Mucosa of rectum (tissue), 2 donors: ENCODE measurements at regions not wholly inside any gene's neighbourhood (a gene's known extent, or its start where the extent isn't known, plus 50 kb on each side); places are given as distances from the start of the nearest gene placed in this dataset.

ENCODE experiments used
- H3K27ac ChIP-seq, 2 donors: one replicate each; pipeline ENCODE4 v1.7.0; 2013; ENCODE audit warnings: inconsistent platforms in 2 of 2, low read depth in 2 of 2, low read length in 2 of 2
- H3K27me3 ChIP-seq, 2 donors: one replicate each; pipeline ENCODE4 v1.7.0; 2013; ENCODE audit warnings: low read length in 2 of 2; ENCODE audit not compliant: control insufficient read depth in 2 of 2, insufficient read depth in 2 of 2
- H3K36me3 ChIP-seq, 2 donors: one replicate each; pipeline ENCODE4 v1.7.0; 2013; ENCODE audit warnings: low read length in 2 of 2; ENCODE audit not compliant: control insufficient read depth in 2 of 2, insufficient read depth in 2 of 2
- H3K4me1 ChIP-seq, 2 donors: one replicate each; pipeline ENCODE4 v1.7.0; 2013; ENCODE audit warnings: low read length in 2 of 2, mild to moderate bottlenecking in 1 of 2; ENCODE audit not compliant: control insufficient read depth in 2 of 2, insufficient read depth in 2 of 2
- H3K4me3 ChIP-seq, 2 donors: one replicate each; pipeline ENCODE4 v1.7.0; 2013; ENCODE audit warnings: low read length in 2 of 2
- H3K9ac ChIP-seq, 2 donors: one replicate each; pipeline ENCODE4 v1.7.0; 2013; ENCODE audit warnings: low read length in 2 of 2, low read depth in 1 of 2, mild to moderate bottlenecking in 1 of 2
- H3K9me3 ChIP-seq, 2 donors: one replicate each; pipeline ENCODE4 v1.7.0; 2013; ENCODE audit warnings: low read length in 2 of 2; ENCODE audit not compliant: control insufficient read depth in 2 of 2
- donor health status: healthy.
- donor health status: Normal muscosa, but diverticular disease.

GRCh38 chr4:119872371-119873016 is 194.2 kb downstream of the MAD2L1 start:
- Histone ChIP-seq H3K27ac (no peak overlapping the region), H3K9me3 (no peaks in the 10 kb centered on the region), H3K4me1 (no peaks in the 10 kb centered on the region), H3K27me3 (no peaks in the 10 kb centered on the region), H3K36me3 (no peaks in the 10 kb centered on the region), H3K4me3 (no peak overlapping the region), H3K9ac (no peak overlapping the region)

- no peaks in the 10 kb centered on the region for H3K9me3 ChIP-seq
Observed at GRCh38 chr4:119870856-119871255, 195.8 kb downstream of the MAD2L1 start.

GRCh38 chr4:119865789-119866188 is 200.9 kb downstream of the MAD2L1 start:
- Histone ChIP-seq H3K36me3 (no peaks in the 10 kb centered on the region), H3K9ac (no peak overlapping the region), H3K9me3 (no peaks in the 10 kb centered on the region), H3K27me3 (no peaks in the 10 kb centered on the region), H3K4me3 (no peak overlapping the region), H3K27ac (no peak overlapping the region), H3K4me1 (no peaks in the 10 kb centered on the region)

More at GRCh38 chr4:119870856-119871255, 195.8 kb downstream of the MAD2L1 start:
- H3K9ac ChIP-seq = no peak overlapping the region
- no peak overlapping the region for H3K27ac ChIP-seq
- H3K4me3 ChIP-seq = no peak overlapping the region
- no peaks in the 10 kb centered on the region for H3K27me3 ChIP-seq
- H3K36me3 ChIP-seq = no peaks in the 10 kb centered on the region
- no peaks in the 10 kb centered on the region for H3K4me1 ChIP-seq

- no peaks in the 10 kb centered on the region for H3K9me3 ChIP-seq
- H3K36me3 ChIP-seq = no peaks in the 10 kb centered on the region
- no peak overlapping the region for H3K4me3 ChIP-seq
- H3K27me3 ChIP-seq = no peaks in the 10 kb centered on the region
- no peaks in the 10 kb centered on the region for H3K4me1 ChIP-seq
- H3K27ac ChIP-seq = no peak overlapping the region
- H3K9ac ChIP-seq = no peak overlapping the region
Observed at GRCh38 chr4:119865389-119865788, 201.3 kb downstream of the MAD2L1 start.

DNA sequence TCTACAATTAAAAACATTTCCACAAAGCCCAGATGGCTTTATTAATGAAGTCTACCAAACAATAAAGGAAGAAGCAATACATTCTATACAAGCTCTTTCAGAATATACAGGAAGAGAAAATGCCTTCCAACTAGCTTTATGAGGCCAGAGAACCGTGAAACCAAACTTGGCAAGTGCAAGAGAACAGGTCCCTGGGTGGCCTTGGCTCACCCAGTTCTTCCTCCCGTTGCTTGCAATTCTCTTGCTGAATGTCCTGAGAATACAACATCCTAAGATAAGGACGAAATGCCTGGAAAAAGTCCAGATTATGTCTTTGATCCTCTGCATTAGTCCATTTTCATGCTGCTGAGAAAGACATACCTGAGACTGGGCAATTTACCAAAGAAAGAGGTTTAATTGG is 204.9 kb downstream of the MAD2L1 start:
- no peaks in the 10 kb centered on the region for H3K27me3 ChIP-seq

GRCh38 chr4:119858176-119858575 is 208.5 kb downstream of the MAD2L1 start:
- H3K4me3 ChIP-seq = no peak overlapping the region
- no peak overlapping the region for H3K9ac ChIP-seq
- no peaks in the 10 kb centered on the region for H3K27me3 ChIP-seq
- H3K27ac ChIP-seq = no peak overlapping the region
- H3K36me3 ChIP-seq = no peaks in the 10 kb centered on the region
- no peaks in the 10 kb centered on the region for H3K9me3 ChIP-seq
- no peaks in the 10 kb centered on the region for H3K4me1 ChIP-seq

More for the DNA sequence above, 204.9 kb downstream of the MAD2L1 start:
- Histone ChIP-seq H3K36me3 (no peaks in the 10 kb centered on the region), H3K4me1 (no peaks in the 10 kb centered on the region), H3K4me3 (no peak overlapping the region), H3K27ac (no peak overlapping the region), H3K9ac (no peak overlapping the region), H3K9me3 (no peaks in the 10 kb centered on the region)

DNA sequence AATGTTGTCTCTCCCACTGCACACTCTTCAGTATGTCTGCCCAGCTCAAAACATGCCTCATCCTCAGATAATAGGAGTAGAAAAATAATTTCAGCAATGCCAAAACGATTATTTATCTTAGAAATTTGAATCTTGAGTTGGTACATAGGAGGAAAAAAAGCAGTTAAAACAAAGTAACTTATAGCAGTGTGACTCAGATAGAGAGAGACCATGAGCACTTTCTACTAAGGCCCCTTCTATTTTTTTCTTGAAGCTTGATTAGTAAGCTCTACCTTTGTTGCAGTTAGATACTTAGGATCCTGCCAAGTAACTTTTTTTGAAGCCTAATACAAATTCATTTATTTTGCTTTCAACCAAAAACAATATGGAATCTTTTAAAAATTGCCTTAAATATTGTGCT is 212.3 kb downstream of the MAD2L1 start:
- H3K36me3 ChIP-seq = no peaks in the 10 kb centered on the region
- no peak overlapping the region for H3K9ac ChIP-seq
- H3K4me1 ChIP-seq = no peaks in the 10 kb centered on the region
- no peaks in the 10 kb centered on the region for H3K27me3 ChIP-seq
- no peak overlapping the region for H3K4me3 ChIP-seq
- H3K9me3 ChIP-seq = no peaks in the 10 kb centered on the region
- H3K27ac ChIP-seq = no peak overlapping the region

- H3K4me1 ChIP-seq = no peaks in the 10 kb centered on the region
- no peak overlapping the region for H3K4me3 ChIP-seq
- H3K36me3 ChIP-seq = no peaks in the 10 kb centered on the region
- no peaks in the 10 kb centered on the region for H3K27me3 ChIP-seq
- no peak overlapping the region for H3K9ac ChIP-seq
- no peaks in the 10 kb centered on the region for H3K9me3 ChIP-seq
- no peak overlapping the region for H3K27ac ChIP-seq
Observed at GRCh38 chr4:119851649-119852048, 215.0 kb downstream of the MAD2L1 start.

- Histone ChIP-seq H3K9ac (no peak overlapping the region), H3K4me1 (no peaks in the 10 kb centered on the region), H3K36me3 (no peaks in the 10 kb centered on the region), H3K9me3 (no peaks in the 10 kb centered on the region), H3K4me3 (no peak overlapping the region), H3K27ac (no peak overlapping the region), H3K27me3 (no peaks in the 10 kb centered on the region)
Observed at GRCh38 chr4:119841361-119841760, 212.8 kb upstream of the PDE5A start.

GRCh38 chr4:119835613-119835910 is 207.0 kb upstream of the PDE5A start:
- Histone ChIP-seq H3K9me3 (no peaks in the 10 kb centered on the region), H3K36me3 (no peaks in the 10 kb centered on the region), H3K9ac (no peak overlapping the region), H3K27ac (no peak overlapping the region), H3K4me1 (no peaks in the 10 kb centered on the region), H3K27me3 (no peaks in the 10 kb centered on the region), H3K4me3 (no peak overlapping the region)
